GM12878 (cell line): ENCODE measurements at regions not wholly inside any gene's neighbourhood (a gene's known extent, or its start where the extent isn't known, plus 50 kb on each side); places are given as distances from the start of the nearest gene placed in this dataset.

Experiments
- CREB1 ChIP-seq: IDR thresholded peaks from 2 replicates; pipeline ENCODE4 v1.6.1; 2012; ENCODE audit warnings: low read depth, mild to moderate bottlenecking, inconsistent platforms
- POLR2A ChIP-seq: IDR thresholded peaks from 2 replicates; pipeline ENCODE4 v1.6.1; 2011; ENCODE audit warnings: low read depth, mild to moderate bottlenecking, low read length
- RAD21 ChIP-seq: IDR thresholded peaks from 2 replicates; pipeline ENCODE4 v1.6.1; 2011; ENCODE audit warnings: mild to moderate bottlenecking, low read depth, low read length, moderate library complexity; ENCODE audit not compliant: insufficient read depth
- SIN3A ChIP-seq: IDR thresholded peaks from 2 replicates; pipeline ENCODE4 v1.6.1; 2012; ENCODE audit warnings: low read depth, low read length, improper control_type of control experiment
- TF ChIP-seq, protein P1 (sequence below): IDR thresholded peaks from 2 replicates; pipeline ENCODE4 v1.6.1; 2011; ENCODE audit warnings: borderline replicate concordance, low read depth, mild to moderate bottlenecking, moderate library complexity, mixed read lengths, low read length; ENCODE audit not compliant: insufficient read depth; ENCODE audit errors: extremely low read length
- TF ChIP-seq, protein P2 (sequence below): fragments of 450-650 bp; IDR thresholded peaks from 2 replicates; pipeline ENCODE4 v1.6.1; 2014; ENCODE audit warnings: mild to moderate bottlenecking
- TF ChIP-seq, protein P3 (sequence below): fragments of 450-650 bp; IDR thresholded peaks from 2 replicates; pipeline ENCODE4 v1.6.1; 2018; ENCODE audit warnings: borderline replicate concordance, mild to moderate bottlenecking; ENCODE audit not compliant: partially characterized antibody
- TF ChIP-seq, protein P4 (sequence below), 3 experiments: IDR thresholded peaks in 2 of 3; conservative IDR thresholded peaks in 1 of 3; 2 replicates each; pipeline ENCODE4 v1.5.1; 2011; ENCODE audit warnings: low read depth in 3 of 3, low read length in 3 of 3, mild to moderate bottlenecking in 3 of 3, control low read depth in 2 of 3, moderate library complexity in 2 of 3, inconsistent platforms in 1 of 3, mixed read lengths in 1 of 3; ENCODE audit not compliant: control insufficient read depth in 2 of 3, insufficient read depth in 1 of 3; ENCODE audit errors: extremely low read depth in 1 of 3

DNA sequence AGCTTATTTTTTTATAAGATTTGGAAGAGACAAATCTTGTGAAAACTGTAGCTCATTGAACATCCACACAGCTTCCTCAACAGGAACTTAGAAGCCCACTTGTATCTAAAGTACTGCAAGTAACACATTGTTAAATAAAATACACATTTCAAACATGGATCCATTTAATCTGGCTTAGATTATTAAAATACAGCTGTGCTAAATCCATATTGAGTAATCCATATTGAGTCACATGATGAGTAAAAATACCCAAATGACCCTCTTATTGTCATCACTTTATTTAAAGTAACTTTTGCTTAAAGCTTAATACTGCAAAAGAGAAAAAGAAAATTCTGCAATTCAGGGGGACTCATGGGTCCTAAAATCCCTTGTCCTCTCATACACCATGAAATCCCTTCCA is 133.3 kb downstream of the OSR1 start:
- TF ChIP-seq, protein P1, sequence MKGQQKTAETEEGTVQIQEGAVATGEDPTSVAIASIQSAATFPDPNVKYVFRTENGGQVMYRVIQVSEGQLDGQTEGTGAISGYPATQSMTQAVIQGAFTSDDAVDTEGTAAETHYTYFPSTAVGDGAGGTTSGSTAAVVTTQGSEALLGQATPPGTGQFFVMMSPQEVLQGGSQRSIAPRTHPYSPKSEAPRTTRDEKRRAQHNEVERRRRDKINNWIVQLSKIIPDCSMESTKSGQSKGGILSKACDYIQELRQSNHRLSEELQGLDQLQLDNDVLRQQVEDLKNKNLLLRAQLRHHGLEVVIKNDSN = no peak
- TF ChIP-seq, protein P2, sequence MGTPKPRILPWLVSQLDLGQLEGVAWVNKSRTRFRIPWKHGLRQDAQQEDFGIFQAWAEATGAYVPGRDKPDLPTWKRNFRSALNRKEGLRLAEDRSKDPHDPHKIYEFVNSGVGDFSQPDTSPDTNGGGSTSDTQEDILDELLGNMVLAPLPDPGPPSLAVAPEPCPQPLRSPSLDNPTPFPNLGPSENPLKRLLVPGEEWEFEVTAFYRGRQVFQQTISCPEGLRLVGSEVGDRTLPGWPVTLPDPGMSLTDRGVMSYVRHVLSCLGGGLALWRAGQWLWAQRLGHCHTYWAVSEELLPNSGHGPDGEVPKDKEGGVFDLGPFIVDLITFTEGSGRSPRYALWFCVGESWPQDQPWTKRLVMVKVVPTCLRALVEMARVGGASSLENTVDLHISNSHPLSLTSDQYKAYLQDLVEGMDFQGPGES = no peak
- TF ChIP-seq RAD21 = no peak
- TF ChIP-seq POLR2A = no peak
- TF ChIP-seq CREB1 = no peak
- TF ChIP-seq, protein P3, sequence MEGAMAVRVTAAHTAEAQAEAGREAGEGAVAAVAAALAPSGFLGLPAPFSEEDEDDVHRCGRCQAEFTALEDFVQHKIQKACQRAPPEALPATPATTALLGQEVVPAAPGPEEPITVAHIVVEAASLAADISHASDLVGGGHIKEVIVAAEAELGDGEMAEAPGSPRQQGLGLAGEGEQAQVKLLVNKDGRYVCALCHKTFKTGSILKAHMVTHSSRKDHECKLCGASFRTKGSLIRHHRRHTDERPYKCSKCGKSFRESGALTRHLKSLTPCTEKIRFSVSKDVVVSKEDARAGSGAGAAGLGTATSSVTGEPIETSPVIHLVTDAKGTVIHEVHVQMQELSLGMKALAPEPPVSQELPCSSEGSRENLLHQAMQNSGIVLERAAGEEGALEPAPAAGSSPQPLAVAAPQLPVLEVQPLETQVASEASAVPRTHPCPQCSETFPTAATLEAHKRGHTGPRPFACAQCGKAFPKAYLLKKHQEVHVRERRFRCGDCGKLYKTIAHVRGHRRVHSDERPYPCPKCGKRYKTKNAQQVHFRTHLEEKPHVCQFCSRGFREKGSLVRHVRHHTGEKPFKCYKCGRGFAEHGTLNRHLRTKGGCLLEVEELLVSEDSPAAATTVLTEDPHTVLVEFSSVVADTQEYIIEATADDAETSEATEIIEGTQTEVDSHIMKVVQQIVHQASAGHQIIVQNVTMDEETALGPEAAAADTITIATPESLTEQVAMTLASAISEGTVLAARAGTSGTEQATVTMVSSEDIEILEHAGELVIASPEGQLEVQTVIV = no peak
- TF ChIP-seq, protein P4, sequence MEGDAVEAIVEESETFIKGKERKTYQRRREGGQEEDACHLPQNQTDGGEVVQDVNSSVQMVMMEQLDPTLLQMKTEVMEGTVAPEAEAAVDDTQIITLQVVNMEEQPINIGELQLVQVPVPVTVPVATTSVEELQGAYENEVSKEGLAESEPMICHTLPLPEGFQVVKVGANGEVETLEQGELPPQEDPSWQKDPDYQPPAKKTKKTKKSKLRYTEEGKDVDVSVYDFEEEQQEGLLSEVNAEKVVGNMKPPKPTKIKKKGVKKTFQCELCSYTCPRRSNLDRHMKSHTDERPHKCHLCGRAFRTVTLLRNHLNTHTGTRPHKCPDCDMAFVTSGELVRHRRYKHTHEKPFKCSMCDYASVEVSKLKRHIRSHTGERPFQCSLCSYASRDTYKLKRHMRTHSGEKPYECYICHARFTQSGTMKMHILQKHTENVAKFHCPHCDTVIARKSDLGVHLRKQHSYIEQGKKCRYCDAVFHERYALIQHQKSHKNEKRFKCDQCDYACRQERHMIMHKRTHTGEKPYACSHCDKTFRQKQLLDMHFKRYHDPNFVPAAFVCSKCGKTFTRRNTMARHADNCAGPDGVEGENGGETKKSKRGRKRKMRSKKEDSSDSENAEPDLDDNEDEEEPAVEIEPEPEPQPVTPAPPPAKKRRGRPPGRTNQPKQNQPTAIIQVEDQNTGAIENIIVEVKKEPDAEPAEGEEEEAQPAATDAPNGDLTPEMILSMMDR (IDR thresholded peaks at IDR 0.05 in 2 of 3, conservative IDR thresholded peaks at IDR 0.05 in 1 of 3; ENCODE audit: control insufficient read depth in 2 of 3, extremely low read depth in 1 of 3, insufficient read depth in 1 of 3, low read depth in 3 of 3, low read length in 3 of 3) = no peak
- TF ChIP-seq SIN3A = no peak
